Stomach (tissue), 4 donors: ENCODE measurements at regions not wholly inside any gene's neighbourhood (a gene's known extent, or its start where the extent isn't known, plus 50 kb on each side); places are given as distances from the start of the nearest gene placed in this dataset.

ENCODE experiments used
- POLR2AphosphoS5 ChIP-seq, 3 donors: sonication (generic); formaldehyde crosslinking; IDR thresholded peaks; one replicate each; pipeline ENCODE4 v1.6.1; 2016; ENCODE audit warnings: antibody characterized with exemption in 3 of 3
- TF ChIP-seq, protein P1 (sequence below), 7 experiments: fragments of 450-650 bp in 4 of 7; fragments of 200-600 bp in 3 of 7; sonication (generic) in 3 of 7; IDR thresholded peaks; one replicate each; pipeline ENCODE4 v1.5.1; 2016 to 2019; ENCODE audit warnings: antibody characterized with exemption in 7 of 7, control low read depth in 2 of 7, mild to moderate bottlenecking in 1 of 7

DNA sequence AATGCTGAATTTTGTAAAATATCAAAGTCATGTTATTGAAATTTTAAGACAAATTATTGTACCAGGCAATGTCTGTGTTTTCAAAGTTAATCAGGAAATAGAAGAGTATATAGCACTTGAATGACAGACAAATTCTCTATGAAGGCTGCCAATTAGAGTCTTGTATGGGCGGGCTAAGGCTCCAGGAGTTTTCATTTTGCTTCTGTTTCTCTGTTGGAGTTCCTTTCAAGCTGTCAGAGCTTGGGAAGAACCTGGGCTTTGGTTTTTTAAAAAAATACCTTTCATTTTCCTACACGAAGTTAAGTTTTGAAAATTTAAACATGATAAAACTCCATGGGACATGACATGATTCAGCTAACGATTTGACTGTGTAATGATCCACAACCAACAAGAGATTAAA is 339.0 kb upstream of the KCNH7 start:
- TF ChIP-seq, protein P1, sequence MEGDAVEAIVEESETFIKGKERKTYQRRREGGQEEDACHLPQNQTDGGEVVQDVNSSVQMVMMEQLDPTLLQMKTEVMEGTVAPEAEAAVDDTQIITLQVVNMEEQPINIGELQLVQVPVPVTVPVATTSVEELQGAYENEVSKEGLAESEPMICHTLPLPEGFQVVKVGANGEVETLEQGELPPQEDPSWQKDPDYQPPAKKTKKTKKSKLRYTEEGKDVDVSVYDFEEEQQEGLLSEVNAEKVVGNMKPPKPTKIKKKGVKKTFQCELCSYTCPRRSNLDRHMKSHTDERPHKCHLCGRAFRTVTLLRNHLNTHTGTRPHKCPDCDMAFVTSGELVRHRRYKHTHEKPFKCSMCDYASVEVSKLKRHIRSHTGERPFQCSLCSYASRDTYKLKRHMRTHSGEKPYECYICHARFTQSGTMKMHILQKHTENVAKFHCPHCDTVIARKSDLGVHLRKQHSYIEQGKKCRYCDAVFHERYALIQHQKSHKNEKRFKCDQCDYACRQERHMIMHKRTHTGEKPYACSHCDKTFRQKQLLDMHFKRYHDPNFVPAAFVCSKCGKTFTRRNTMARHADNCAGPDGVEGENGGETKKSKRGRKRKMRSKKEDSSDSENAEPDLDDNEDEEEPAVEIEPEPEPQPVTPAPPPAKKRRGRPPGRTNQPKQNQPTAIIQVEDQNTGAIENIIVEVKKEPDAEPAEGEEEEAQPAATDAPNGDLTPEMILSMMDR (IDR thresholded peaks at IDR 0.05): no peak
- TF ChIP-seq POLR2AphosphoS5 (IDR thresholded peaks at IDR 0.05): no peak
